Activated CD4-positive, alpha-beta T cell treated with anti-CD3 and anti-CD28 coated beads, Interleukin-2, amount 50 U/mL, for 16 hours (primary cell): ENCODE measurements at regions not wholly inside any gene's neighbourhood (a gene's known extent, or its start where the extent isn't known, plus 50 kb on each side); places are given as distances from the start of the nearest gene placed in this dataset.

ENCODE experiments used
- DNase-seq: peaks from one replicate; pipeline ENCODE4 v3.0.0-alpha.2; 2020

DNA sequence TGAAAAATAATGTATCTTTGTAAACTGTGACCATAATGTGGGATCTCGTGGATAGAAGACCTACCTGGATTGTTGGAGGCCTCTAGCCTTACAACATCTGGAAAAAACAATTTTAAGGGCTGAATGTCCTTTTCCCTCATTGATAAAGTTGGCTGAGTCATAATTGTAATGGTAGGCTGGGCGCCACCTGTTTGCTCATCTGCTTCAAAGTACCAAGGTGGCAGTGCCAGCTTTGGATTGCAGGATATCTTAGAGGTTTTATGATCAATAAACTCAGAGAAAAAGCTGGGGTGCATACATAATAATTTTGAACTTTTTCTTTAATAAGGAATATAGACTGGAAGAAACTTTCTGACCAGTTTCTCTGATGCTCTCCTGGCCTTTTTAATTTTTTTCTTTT lies 653.4 kb downstream of the MMUT start:
- no peak for DNase-seq

DNA sequence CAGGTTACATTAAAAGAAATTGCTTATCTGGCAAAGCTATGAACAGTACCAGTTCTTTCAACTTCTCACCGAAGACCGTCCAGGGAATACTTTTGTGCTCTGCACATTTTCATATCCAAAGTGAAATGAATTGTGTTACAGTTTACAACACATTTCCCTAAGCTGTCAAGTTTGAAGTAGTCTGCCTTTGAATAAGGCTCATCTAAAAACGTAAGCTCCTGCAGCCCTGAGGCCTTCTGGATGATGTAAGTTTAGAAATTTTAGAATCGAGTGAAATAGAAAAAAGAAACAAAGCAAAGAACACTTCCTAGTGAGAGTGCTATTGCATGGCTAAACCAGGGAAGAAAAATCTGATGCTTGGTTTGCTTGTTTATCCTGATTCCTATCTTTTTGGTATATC lies 653.8 kb downstream of the MMUT start:
- no peak for DNase-seq

DNA sequence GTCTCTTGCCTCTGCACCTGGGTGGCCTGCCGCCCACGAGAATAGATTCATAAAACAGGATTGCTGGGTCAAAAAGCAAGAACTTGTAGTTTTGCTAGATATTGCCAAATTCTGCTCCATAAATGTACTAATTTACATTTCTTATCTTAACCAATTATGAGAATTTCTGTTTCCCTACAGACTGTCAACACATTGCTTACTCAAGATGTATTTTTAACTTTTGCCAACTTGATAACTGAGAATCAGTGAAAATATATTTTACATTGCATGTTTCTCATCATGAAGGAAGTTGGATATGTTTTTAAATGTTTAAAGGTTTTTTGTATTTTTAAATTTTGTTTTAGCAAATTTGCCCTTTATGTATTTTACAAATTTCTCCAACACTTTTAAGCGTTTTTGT lies 664.8 kb downstream of the MMUT start:
- DNase-seq: no peak

DNA sequence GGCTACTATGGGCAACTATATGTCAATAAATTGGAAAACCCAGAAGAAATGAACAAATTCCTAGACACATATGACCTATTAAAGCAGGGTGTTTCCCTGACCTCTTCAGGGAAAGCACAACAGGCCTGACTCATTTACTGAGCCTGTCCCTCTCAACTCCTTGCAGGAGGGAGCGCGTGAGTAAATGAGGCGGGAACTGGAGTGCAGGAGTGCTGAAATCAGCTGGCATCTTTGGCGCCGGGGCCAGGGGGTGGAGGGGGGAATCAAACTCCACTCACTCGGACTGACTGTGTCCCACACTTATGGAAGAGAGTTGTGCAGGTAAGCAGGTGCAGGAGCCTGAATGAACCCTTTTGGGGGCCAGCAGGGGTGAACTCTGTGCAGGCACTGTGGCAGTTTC lies 671.2 kb upstream of the PTCHD4 start:
- no peak for DNase-seq

DNA sequence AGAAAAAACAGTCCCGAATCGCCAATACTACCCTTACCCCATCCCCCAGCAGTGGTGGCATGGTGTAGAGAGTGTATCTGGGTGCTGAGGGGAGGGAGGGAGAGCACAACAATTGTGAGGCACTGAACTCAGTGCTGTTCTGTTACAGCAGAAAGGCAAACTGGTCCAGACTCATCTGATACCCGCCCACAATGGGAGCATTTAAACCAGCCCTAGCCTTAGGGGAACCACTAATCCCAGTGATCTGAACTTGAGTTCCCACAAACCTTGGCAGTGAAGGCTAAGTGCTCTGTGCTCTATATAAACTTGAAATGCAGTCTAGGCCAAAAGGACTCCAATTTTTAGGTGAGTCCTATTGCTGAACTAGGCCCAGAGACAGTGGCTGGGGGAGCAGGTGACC lies 666.4 kb upstream of the PTCHD4 start:
- DNase-seq: no peak

DNA sequence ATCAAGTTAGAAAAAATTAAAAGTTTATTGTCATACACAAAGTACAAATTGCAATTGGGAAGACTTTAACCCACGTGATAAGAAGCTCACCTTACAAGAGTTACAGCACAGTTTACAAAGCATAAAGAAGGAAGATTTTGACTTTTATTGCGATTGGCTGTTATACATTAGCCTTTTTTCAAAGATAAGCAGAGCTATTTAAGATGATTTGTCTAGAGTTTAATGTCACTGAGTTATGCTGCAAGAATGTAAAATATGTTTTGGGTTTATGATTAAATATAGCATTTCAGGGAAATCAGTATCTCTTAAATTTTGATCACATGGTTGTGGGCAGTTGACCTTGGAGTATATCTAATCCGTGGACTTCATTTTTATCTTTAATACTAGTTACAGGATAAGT lies 664.2 kb upstream of the PTCHD4 start:
- no peak for DNase-seq

DNA sequence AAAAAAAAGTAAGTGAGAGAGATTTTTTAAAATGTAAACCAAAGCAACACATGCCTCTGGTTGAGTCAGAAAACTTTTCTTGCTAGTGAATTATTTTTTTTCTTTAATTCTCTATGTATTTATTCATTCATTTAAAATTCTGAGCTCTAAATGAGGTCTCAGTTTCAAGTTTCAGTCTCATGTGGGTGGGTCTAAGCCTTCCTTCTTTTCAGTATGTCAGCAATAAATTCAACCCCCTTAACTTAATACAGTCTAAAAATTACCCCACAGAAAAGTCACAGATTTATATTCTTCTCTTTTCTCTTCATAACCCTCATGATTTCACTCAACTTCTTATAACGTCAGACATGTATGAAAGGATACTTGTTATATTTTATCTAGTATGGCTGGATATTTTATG lies 663.3 kb upstream of the PTCHD4 start:
- DNase-seq: no peak

DNA sequence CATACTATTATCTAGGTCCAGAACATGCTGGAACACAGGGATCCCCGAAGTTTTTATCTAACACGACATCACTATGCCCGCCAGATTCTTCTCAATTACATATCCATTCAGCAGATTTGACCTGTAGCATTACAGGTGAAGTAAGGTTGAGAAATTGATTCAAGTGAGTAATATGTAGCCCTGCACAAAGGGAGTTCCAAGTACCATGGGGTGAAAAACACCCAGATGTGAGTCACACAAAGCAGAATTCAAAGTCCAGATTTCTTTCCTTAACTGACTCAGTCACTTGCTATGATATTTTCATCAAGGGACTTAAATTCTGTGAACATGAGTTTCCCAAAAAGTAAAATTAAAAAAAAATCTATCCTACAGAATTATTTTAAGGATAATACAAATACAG lies 655.4 kb upstream of the PTCHD4 start:
- DNase-seq: no peak

DNA sequence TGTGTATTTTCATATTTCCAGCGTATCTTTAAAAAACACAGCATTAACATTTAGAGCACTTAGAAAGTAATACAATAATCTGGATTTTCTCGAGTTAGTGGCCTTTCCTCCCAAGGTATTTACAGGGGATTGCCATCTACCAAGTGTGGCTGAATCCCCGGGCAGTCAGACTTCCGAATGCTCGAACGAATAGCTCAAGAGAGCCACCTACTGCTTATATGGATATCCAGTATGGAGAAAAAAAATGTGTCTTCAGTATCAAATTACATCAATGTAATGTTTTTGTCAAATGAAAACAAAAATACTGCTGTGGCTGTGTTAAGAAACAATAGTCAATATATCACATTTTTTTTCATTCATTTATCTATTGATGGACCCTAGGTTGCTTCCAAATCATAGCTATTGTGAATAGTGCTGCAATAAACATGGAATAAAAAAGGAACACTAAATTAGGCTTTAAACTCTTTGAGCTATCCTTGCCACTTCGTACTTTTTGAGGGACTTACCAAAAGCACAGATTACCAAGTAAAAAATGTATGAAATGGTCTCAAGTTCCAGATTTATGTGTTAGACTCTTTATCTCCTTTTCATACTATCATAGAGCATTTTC lies 654.5 kb upstream of the PTCHD4 start:
- DNase-seq: peak; percentile 9

DNA sequence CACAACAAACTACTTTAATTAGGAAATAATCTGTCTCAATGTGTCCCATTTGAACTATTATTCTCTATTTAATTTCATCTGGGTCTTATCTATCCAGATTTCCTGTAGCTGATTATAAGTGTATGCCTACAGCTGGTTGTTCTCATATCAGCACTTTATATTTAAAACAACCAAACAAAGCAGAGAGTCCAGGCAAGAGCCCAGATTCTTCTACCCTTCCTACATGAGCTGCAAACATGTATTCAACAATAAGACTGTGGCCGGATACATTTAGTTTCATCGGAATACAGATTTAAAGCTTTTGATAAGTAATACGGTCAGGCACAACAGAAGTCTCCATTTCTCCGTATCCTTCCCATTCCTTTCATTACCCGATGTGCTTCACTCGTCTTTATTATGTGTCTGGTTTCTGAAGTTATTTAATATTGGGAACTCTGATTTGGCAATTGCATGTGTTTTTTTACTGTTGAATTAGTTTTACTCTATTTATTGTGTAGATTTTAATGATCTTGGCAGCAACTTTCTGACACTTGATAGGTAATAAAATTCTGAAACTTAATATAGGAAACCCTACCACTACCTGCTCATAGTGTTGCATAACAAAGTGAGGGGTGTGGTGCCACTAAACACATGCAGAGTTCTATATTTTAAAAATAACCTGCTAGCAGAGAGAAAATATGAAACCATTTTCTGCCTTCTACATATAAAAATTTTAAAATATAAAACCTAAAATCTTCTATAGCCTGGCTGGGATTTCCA lies 653.5 kb upstream of the PTCHD4 start:
- no peak for DNase-seq

DNA sequence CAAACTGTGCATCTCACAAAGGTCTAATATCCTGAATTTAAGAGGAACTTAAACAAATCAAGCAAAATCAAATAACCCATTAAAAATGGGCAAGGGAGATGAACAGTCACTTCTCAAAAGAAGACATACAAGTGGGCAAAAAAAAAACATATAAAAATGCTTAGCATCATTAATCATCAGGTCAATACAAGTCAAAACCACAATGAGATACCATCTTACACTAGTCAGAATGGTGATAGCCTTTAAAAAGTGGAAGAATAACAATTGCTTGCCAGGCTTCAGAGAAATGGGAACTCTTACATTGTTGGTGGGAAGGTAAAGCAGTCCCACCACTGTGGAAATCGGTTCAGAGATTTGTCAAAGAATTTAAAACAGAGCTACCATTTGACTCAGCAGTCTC lies 646.7 kb upstream of the PTCHD4 start:
- DNase-seq: no peak

DNA sequence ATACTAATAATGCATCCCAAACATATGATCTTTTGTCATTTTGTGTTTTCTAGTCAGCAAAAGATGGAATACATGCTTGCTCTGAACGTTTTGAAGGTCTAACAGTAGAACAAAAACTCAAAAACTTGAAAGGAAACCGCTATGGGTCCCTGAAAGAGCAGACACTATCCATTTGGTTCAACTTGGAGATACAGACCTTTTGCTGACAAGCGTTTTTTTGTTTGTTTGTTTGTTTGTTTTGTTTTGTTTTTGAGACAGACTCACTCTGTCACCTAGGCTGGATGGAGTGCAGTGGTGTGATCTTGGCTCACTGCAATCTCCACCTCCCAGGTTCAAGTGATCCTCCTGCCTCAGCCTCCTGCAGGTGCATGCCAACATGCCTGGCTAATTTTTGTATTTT lies 644.3 kb upstream of the PTCHD4 start:
- no peak for DNase-seq

DNA sequence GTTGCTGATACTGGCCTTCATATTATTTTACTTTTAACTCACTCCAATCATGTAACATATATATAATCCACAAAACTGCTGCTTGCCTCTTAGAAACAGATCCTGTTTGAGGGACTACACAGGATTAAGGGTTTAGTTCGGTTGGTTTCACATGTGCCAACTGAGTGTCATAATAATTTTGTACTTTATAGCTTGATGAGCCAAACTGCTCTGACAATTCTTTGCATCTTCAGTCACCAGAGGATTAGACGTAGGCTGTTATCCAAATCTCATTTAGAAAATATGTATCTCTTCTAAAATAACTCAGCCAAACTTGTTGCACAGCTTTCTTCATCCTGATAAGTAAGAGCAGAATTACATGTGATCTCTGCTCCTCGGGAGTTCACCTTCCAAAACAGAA lies 643.6 kb upstream of the PTCHD4 start:
- no peak for DNase-seq

DNA sequence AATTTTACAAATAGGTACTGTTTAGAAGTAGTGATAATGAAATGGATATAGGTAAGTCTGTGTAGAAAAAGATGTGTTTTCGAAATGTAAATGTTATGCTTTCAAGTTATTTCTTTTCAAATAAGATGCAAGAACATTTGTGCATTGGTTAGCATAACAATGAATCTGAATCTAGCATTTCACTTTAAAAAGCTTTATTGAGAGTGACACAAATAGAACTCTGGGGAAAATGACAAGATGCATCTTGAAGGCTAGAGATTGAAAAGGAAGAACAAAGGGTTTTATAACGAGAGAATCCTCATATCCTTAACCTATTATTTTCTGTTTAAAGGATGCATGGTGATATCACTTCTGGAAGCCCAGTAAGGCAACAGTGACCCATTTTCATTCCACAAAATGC lies 639.9 kb upstream of the PTCHD4 start:
- DNase-seq: no peak

DNA sequence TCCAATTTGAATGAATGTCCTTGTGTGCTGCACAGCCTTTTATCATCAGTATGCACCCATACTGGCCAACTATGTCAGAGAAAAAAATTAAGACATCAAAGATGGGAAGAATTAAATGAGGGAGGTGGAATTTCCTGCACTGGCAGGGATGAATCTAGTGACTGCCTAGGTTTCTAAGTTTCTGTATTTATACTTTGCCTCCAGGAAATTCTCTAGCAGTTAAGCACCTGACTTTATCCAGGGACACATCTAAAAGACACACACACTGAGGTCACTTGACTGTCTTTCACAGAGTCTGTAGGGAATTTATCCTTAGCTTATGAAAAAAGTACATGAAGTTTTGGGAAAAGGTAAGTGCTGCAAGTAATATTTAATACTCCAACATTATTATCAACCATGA lies 636.5 kb upstream of the PTCHD4 start:
- DNase-seq: no peak

DNA sequence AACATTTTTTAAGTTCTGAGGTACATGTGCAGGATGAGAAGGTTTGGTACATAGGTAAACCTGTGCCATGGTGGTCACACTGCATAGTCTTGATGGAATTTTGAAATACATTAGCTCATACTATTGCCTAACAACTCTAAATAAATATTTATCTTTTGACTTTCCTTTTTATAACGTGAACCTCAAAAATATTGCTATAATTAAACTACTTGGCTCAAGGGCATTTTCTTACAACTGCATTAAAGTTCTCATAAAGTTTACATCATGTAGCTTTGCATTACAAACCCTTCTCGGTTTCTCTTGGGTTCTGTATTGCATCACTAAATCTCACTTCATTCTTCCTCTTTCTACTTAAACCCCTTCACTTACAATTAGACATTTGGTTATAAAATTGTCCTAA lies 636.0 kb upstream of the PTCHD4 start:
- no peak for DNase-seq

DNA sequence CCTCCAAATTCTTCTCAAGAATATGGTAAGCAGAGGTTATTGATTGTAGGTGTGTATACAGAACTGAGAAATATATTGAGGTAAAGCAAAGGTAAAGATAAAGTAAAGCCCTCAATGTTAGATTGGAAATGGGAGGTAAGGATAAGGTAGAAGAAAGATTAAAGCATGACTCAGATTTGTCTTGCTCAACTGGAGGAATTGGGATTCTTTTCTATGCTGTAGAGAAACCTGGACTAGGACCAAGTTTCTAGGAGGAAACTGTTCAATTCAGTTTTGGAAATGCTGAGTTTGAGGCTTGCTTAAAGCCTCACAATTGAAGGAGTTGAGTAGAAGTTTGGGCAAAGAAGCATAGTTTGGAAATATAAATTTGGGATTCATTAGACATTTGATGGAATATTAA lies 634.0 kb upstream of the PTCHD4 start:
- DNase-seq: no peak

DNA sequence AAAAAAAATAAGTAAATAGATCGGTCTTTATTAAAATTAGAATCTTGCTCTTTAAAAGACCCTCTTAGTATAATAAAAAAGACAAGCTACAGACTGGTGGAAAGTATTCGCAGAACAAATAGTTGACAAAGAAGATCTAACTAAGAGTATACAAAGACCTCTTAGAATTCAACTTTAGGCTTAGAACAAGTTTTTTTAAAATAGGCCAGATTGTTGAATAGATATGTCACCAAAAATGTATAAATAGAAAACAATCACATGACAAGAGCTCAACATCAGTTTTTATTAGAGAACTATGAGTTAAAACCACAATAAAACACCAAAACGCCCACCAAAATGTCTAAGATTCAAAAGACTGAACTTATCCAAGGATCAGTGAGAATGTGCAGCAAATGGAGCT lies 632.7 kb upstream of the PTCHD4 start:
- DNase-seq: no peak

DNA sequence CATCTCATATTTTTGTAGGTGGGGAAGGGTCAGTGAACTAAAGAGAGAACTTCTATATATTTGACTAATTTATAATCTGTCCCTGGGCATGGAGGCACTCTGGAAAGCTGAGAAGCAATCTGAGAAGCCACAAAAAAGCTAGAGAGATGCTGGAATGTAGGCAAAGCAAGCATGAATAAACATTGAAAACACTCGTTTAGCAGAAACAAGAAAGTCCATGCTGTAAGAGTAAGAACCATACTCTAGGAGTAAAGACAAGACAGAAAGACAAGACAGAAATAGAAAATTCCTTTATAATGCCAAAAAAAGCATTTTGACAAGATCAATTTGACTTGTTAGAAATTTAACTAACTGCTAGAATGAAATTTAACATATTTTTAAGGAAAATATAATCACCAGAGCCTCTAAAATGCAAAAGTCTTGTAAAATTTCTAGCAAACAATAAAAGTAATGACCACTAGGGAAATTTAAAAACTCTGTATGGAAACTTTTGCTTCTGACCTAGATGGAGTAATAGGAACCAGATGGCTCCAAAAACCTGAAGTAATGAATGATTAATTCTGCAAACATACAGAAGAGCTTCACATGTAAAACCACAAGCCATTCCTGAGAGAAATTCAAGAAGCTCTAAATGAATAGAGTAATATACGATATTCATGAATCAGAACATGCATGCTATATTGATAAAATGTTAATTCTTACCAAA lies 625.7 kb upstream of the PTCHD4 start:
- no peak for DNase-seq

DNA sequence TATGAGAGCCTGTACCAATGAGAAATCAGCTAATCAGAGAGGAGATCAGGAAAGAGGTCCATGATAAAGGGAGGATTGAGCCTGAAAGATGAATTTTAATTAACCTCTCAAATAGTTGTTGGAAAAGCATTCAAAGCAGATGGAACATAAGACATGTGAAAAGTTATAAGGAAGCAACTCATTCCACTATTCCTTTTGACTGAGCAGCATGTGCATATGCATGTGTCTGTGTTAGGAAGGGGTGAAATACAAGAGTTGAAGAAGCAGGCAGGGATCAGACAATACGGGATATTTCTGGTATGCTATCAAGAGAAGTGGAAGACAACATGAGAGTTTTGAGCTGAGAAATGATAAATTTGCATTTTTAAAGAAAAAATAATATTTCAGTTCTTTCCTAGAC lies 624.8 kb upstream of the PTCHD4 start:
- no peak for DNase-seq

DNA sequence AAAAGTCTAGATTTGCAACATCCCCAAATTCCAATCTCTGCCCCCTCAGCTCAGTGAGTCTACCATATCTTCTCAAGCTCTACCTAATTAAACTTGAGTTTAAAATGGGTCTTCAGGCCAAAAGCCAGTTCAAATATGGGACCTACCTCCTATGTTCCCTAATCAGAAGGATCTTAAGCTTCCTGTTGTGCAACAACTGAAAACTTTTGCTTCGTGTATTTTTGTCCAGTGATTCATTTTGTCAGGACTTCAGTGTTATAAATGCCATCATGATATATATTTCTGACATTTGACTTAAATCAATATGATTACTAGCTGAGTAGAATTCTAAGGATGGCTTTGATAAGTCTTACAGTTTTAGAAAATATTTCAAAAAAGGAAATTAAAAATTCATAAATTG lies 622.6 kb upstream of the PTCHD4 start:
- DNase-seq: no peak

DNA sequence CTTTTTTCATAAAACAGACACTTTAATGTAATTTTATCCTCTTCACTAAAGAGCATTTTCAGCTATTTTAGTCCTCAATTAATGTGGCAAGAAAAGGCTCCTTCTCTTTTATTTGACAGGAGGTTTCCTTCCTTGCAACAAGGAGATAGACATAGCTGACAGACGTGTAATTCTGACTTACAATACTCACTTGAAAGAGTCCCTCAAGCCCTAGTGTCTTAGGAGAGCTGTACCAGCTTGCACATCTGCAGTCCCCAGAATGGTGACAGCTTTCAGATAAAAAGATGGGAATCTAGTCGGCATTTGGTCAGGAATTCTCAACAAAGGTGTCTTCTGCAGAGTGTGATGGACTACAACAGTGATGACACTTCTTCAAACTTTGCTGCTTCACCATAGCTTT lies 603.7 kb upstream of the PTCHD4 start:
- no peak for DNase-seq

DNA sequence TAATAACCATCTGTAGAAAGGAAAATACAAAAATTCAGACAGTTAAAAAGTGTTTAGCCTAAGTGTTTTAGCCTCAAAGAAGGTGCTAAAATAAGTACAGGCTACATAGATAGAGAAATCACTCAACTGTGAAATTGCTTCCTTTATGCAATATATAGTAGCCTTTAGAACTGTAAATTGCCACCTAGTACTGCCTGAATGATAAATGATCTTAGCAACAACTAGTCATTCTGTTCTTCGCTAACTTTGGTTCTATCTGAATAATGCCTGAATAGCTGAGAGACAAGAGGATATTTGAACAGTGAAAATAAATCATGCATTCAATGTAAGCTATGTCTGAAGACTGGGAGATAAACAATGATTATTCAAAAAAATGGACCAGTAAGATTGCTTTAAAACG lies 603.3 kb upstream of the PTCHD4 start:
- no peak for DNase-seq

DNA sequence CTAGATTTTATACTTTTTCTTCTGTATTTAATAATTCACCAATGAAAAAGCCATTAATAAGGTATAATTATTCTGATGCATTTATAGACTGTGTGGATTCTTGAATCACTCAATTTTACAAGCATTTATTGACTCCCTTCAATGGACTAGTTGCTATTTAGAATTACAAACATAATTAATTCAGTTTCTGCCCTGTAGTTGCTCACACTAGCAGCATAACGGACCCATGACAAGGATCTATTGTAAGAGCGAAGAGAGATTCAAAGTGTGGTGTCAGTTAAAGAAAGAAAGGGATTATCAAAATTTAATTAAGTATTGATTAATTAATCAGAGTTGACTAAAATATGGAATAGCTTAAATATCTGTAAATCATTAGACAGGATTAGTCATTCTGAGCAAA lies 602.6 kb upstream of the PTCHD4 start:
- no peak for DNase-seq

DNA sequence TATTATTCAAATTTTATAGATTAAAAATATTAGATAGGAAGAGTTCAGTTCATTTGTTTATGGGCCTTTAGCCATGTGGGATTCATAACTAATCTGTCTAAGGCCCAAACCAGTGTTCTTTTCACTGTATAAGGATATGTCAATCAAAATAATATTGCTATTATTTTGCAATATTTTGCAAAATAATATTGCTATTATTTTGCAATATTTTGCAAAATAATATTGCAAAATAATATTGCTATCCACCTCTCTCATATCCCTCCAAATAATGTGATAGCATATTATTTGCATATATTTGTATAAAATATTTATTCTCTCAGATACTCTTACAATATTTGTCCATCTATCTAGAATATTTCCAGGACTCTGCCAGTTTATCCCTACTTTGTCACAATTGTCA lies 595.3 kb upstream of the PTCHD4 start:
- DNase-seq: no peak
